NB4 (cell line): ENCODE measurements at regions not wholly inside any gene's neighbourhood (a gene's known extent, or its start where the extent isn't known, plus 50 kb on each side); places are given as distances from the start of the nearest gene placed in this dataset.
A peak's percentile ranks its signal among the peaks of the same experiment; 100 is the strongest.

Experiments used
- DNase-seq: peaks from one replicate; pipeline ENCODE4 v3.0.0; 2010; ENCODE audit warnings: low read depth
- H3K4me3 ChIP-seq: one replicate; pipeline ENCODE4 v1.5.1; 2011; ENCODE audit warnings: mild to moderate bottlenecking, low read depth, low read length, moderate library complexity
- CTCF ChIP-seq: IDR thresholded peaks from one replicate; pipeline ENCODE4 v1.5.1; 2012; ENCODE audit warnings: low read depth, low read length
- MAX ChIP-seq: IDR thresholded peaks from 2 replicates; pipeline ENCODE4 v1.6.1; 2011; ENCODE audit warnings: low read depth, low read length
- MYC ChIP-seq: IDR thresholded peaks from 2 replicates; pipeline ENCODE4 v1.6.1; 2011; ENCODE audit warnings: low read depth, low read length
- POLR2A ChIP-seq: IDR thresholded peaks from 2 replicates; pipeline ENCODE4 v1.6.1; 2011; ENCODE audit warnings: mild to moderate bottlenecking; ENCODE audit not compliant: insufficient read length; ENCODE audit errors: extremely low read depth

GRCh38 chr6:14217728-14218518, 100.4 kb downstream of the CD83 start:
- TF ChIP-seq MYC (no peak), POLR2A (no peak), MAX (no peak), CTCF (no peak)
- no peak overlapping the region for H3K4me3 ChIP-seq
- DNase-seq, result no peak

DNA sequence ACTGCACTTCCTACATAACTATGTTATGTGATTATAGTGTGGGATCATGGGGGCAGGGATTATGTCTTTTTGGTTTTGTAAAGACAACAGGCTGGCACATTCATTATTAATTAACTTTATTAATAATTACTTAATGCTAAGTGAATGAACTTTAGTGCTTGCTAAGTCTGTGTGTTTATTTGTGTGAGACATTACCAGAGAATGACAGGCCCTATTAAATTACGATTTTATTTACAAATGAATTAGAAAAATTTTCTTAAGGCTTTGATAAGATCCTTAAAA, 100.9 kb downstream of the CD83 start:
- no peak for DNase-seq
- no peak for TF ChIP-seq CTCF
- no peak for TF ChIP-seq MYC
- no peak for TF ChIP-seq MAX
- TF ChIP-seq POLR2A, result no peak
- H3K4me3 ChIP-seq, result no peak overlapping the region

DNA sequence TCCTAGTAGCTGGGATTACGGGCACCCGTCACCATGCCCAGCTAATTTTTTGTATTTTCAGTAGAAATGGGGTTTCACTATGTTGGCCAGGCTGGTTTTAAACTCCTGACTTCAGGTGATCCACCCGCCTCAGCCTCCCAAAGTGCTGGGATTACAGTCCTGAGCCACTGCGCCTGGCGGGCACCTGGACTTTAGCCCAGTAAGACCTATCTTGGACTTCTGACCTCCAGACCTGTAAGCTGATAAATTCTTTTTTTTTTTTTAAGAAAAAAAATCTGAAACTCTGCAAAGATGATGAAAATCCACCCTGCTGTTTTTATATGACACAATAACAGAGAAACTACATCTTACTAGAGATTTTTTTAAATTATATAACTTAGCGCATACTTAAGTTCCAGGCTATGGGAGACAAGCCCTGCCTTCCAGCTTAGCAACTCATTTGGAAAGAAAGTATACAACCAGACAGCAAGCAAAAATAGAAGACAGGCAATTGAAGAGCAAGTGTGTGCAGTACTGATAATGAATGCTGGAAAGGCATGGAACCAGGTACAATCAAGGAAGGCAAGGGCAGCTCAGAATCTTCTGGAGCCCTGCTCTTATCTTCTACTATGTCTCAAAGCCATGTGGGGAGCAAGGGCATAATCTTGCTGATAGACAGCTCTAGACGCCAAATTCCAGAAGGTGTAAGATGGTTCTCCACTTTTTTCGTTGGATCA, 104.2 kb downstream of the CD83 start:
- H3K4me3 ChIP-seq, result no peak overlapping the region
- no peak for TF ChIP-seq MAX
- TF ChIP-seq POLR2A, result no peak
- DNase-seq, result no peak

- DNase-seq, result no peak
- TF ChIP-seq MAX (no peak), CTCF (no peak), POLR2A (no peak), MYC (no peak)
- no peak overlapping the region for H3K4me3 ChIP-seq
Measured at GRCh38 chr6:14222956-14223355, 105.4 kb downstream of the CD83 start.

DNA sequence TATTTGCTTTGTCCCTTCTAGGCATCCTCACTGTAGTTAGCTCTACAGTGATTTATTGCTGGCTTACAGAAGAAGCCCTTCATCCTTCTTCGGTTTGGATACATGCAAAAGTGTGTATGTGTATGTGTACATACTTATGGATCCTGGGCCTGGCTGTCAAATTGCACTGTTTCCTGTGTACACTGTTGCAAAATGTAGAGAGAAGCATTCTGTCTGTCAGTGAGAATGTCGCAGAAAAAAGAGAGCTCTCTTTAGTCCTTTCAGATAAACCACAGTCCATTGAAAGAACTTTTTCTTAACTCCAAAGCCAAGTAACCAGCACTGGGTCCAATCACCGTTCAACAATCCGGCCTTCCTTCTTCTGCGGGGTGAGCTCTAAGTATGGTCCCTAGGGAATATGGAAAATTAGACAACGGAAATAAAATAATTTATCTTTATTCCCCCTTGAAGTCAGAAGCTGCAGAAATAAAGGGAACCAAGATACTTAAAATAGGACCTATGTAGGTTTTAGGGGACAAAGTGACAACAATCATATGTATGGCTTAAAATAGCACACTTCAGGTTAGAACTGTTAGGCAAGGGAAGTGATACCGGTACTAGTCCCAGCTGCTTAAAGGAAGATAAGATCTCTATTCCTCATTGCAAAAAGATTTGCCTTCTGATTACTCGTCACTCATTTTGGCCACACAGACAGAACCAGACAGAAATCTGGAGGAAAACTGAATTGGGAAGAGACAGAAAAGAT, 107.0 kb downstream of the CD83 start:
- peak; percentile 38 for DNase-seq
- no peak for TF ChIP-seq POLR2A
- TF ChIP-seq MYC, result no peak
- no peak for TF ChIP-seq CTCF
- no peak for TF ChIP-seq MAX
- no peak overlapping the region for H3K4me3 ChIP-seq

GRCh38 chr6:14226051-14226660, 108.6 kb downstream of the CD83 start:
- TF ChIP-seq MYC (no peak), POLR2A (no peak), CTCF (no peak), MAX (no peak)
- H3K4me3 ChIP-seq, result no peak overlapping the region
- no peak for DNase-seq
